ENCODE measurements at regions not wholly inside any gene's neighbourhood (a gene's known extent, or its start where the extent isn't known, plus 50 kb on each side); places are given as distances from the start of the nearest gene placed in this dataset.

- TF ChIP-seq, protein P1, sequence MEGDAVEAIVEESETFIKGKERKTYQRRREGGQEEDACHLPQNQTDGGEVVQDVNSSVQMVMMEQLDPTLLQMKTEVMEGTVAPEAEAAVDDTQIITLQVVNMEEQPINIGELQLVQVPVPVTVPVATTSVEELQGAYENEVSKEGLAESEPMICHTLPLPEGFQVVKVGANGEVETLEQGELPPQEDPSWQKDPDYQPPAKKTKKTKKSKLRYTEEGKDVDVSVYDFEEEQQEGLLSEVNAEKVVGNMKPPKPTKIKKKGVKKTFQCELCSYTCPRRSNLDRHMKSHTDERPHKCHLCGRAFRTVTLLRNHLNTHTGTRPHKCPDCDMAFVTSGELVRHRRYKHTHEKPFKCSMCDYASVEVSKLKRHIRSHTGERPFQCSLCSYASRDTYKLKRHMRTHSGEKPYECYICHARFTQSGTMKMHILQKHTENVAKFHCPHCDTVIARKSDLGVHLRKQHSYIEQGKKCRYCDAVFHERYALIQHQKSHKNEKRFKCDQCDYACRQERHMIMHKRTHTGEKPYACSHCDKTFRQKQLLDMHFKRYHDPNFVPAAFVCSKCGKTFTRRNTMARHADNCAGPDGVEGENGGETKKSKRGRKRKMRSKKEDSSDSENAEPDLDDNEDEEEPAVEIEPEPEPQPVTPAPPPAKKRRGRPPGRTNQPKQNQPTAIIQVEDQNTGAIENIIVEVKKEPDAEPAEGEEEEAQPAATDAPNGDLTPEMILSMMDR (IDR thresholded peaks at IDR 0.05) = no peak
- TF ChIP-seq POLR2AphosphoS5 (IDR thresholded peaks at IDR 0.05) (no peak), EP300 (IDR thresholded peaks at IDR 0.05; ENCODE audit: low read depth) (no peak), POLR2A (IDR thresholded peaks at IDR 0.05) (no peak)
These were observed 180.9 kb downstream of the DTWD1 start for GRCh38 chr15:49801796-49802195.

All from transverse colon (tissue), 4 donors.